ENCODE measurements at regions not wholly inside any gene's neighbourhood (a gene's known extent, or its start where the extent isn't known, plus 50 kb on each side); places are given as distances from the start of the nearest gene placed in this dataset.

GRCh38 chr3:162262129-162262528, 765.5 kb downstream of the OTOL1 start:
- DNase-seq (ENCODE audit: low spot score in 2 of 2) (no peak), FAIRE-seq (no peak)

- FAIRE-seq (no peak), DNase-seq (ENCODE audit: low spot score in 2 of 2) (no peak)
Measured at GRCh38 chr3:162263596-162263995, 767.0 kb downstream of the OTOL1 start.

DNA sequence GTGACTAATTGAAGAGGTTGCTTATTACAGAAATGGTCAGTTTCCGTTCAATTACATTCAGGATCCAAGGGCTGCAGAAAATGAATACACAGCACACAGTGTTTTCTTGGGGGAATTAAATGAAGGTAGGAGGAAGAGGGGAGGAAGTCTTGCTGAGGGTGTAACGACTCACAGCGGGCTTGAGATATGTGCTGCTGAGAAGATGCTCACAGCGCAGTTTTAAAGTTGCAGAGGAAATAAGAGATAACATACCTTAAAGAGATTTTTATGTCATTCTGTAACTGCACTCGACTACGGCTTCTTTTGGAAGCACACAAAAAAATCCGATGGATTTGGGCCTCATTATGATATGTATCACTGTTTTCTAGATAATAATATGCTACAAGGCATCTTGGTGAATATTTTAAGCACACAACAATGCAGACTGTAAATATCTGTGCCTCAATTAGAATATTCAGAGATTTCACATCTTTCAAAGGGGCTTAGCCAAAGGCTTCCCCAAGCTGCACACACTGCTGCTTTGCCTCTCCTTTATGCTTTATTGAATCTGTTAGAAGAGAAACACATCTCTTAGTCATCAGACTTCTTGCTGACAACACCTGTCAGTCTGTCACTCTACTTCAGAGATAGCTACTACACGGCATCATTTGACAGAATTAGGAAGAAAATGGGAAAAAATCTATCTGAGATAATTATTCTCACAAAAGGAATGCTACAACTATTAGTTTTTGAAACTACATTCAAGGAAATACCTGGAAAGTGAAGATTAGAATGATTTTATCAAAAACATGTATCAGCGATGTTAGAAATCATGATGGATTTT, 773.2 kb downstream of the OTOL1 start:
- no peak for FAIRE-seq
- DNase-seq (ENCODE audit: low spot score in 2 of 2), result no peak

- no peak for DNase-seq (ENCODE audit: low spot score in 2 of 2)
- FAIRE-seq, result no peak
Measured at GRCh38 chr3:162274070-162274469, 777.5 kb downstream of the OTOL1 start.

GRCh38 chr3:162278834-162279233, 782.2 kb downstream of the OTOL1 start:
- DNase-seq (ENCODE audit: low spot score in 2 of 2) (no peak), FAIRE-seq (no peak)

GRCh38 chr3:162285259-162285658, 788.7 kb downstream of the OTOL1 start:
- no peak for DNase-seq (ENCODE audit: low spot score in 2 of 2)

GRCh38 chr3:162287600-162287999, 791.0 kb downstream of the OTOL1 start:
- no peak for DNase-seq (ENCODE audit: low spot score in 2 of 2)
- FAIRE-seq, result no peak

More at GRCh38 chr3:162285259-162285658, 788.7 kb downstream of the OTOL1 start:
- FAIRE-seq, result no peak

DNA sequence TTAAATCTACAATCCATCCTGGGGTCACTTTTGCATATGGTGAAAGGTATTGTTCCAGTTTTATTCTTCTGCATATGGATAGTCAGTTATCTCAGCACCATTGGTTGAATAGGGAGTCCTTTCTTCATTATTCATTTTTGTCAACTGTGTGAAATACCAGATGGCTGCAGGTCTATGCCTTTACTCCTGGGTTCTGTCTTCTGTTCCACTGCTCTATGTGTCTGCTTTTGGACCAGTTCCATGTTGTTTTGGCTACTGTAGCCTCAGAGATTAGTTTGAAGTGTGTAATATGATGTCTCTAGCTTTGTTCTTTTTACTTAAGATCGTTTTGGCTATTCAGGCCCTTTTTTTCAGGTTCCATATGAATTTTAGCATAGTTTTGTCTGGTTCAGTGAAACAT, 795.8 kb downstream of the OTOL1 start:
- no peak for FAIRE-seq

GRCh38 chr3:162295323-162295983, 798.8 kb downstream of the OTOL1 start:
- FAIRE-seq, result no peak

More for the DNA sequence above, 795.8 kb downstream of the OTOL1 start:
- no peak for DNase-seq (ENCODE audit: low spot score in 2 of 2)

GRCh38 chr3:162302983-162303624, 806.5 kb downstream of the OTOL1 start:
- DNase-seq (ENCODE audit: low spot score in 2 of 2) (no peak), FAIRE-seq (no peak)

More at GRCh38 chr3:162295323-162295983, 798.8 kb downstream of the OTOL1 start:
- DNase-seq (ENCODE audit: low spot score in 2 of 2), result no peak

DNA sequence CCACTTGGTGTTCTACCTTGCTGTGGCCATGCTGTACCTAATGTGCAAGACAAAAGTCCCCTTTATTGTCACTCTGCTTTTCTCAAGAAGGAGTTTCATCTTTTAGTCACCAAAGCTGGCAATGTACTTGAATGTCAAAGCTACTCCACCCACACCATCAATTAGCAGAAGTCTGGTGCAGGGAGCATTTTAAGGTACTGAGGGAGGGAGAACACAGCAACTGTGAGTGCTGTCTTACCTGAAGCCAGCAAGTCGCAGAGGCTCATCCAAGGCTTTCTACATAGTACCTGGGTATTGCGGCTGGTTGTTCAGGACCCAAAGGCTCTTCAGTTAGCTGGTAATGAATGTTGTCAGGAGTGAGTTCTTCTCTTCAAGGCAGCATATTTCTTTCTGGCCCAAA, 820.4 kb downstream of the OTOL1 start:
- FAIRE-seq (no peak), DNase-seq (ENCODE audit: low spot score in 2 of 2) (no peak)

GRCh38 chr3:162328649-162329048, 832.0 kb downstream of the OTOL1 start:
- FAIRE-seq (peak; percentile 33), DNase-seq (ENCODE audit: low spot score in 2 of 2) (no peak)

- no peak for DNase-seq (ENCODE audit: low spot score in 2 of 2)
- FAIRE-seq, result no peak
Measured at GRCh38 chr3:162329514-162329913, 832.9 kb downstream of the OTOL1 start.

- no peak for FAIRE-seq
Measured at GRCh38 chr3:162332344-162332743, 835.7 kb downstream of the OTOL1 start.

DNA sequence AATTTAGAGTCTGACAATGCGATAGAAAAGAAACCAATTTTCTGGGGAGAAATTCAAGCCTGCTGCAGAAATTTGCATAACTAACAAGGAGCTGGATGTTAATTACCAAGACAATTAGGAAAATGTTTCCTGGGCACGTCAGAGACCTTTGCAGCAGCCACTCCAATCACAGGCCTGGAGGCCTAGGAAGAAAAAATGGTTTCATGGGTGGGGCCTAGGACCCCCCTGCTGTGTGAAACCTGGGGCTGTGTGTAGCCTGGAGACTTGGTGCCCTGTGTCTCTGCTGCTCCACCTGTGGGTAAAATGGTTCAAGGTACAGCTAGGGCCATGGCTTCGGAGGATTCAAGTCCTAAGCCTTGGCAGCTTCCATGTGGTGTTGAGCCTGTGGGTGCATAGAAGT, 837.9 kb downstream of the OTOL1 start:
- DNase-seq (ENCODE audit: low spot score in 2 of 2) (no peak), FAIRE-seq (no peak)

More at GRCh38 chr3:162332344-162332743, 835.7 kb downstream of the OTOL1 start:
- DNase-seq (ENCODE audit: low spot score in 2 of 2), result no peak

DNA sequence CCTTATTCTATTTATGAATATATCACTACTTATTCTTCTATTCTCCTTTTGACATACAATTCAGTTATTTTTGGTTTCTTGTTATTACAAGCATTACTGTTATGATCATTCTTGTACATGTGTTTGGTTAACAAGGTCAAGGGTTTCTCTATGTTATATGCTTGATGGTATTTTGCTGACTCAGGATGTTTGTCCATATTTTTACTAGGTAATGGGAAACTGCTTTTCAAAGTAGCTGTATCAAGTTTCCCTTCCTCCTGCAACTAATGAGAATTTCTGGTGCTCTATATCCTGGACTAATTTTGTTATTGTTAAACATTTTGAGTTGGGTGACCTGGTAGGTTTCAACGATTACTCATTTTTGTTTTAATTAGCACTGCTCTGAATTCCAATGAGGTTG, 841.0 kb downstream of the OTOL1 start:
- FAIRE-seq (no peak), DNase-seq (ENCODE audit: low spot score in 2 of 2) (no peak)

DNA sequence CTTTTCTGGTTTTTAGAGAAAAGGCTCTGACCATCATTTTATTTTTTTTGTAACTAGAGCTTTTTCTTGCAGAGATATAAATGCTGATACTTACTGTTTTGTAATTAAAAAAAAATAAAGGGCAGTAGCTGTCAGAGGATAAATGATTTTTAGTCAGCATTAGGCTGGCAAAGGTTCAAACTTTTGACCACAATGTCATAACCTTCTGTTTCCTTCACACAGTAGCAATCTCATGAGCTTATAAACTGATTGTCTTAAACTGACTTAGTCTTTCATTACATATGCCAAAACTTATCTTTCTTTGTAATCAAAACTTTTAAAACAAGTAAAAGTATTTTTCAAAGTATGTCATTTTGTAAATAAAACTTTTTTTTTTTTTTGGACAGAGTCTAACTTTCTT, 841.9 kb downstream of the OTOL1 start:
- FAIRE-seq, result no peak

GRCh38 chr3:162348912-162349311, 852.3 kb downstream of the OTOL1 start:
- FAIRE-seq, result no peak
- no peak for DNase-seq (ENCODE audit: low spot score in 2 of 2)

More for the DNA sequence above, 841.9 kb downstream of the OTOL1 start:
- DNase-seq (ENCODE audit: low spot score in 2 of 2), result no peak

GRCh38 chr3:162353414-162353813, 856.8 kb downstream of the OTOL1 start:
- FAIRE-seq (no peak), DNase-seq (ENCODE audit: low spot score in 2 of 2) (no peak)

DNA sequence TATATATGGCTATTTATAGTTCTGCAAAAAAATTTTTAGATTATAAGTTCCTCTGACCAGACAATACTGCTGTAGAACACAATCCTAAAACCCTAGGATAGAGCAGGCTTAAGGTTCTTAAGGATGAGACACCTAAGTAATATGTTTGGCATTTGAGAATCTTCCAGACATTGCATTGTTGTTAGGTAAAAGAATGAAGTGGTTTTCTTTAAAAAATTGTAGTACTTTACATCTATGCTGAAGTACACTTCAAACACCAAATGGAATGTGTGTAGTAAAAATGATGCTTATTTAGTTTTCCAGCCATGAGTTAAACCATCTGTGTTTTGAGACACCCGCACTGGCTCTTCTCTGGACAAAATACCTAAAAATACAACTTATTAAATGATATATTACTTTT, 857.7 kb downstream of the OTOL1 start:
- no peak for FAIRE-seq
- DNase-seq (ENCODE audit: low spot score in 2 of 2), result no peak

- no peak for FAIRE-seq
- no peak for DNase-seq (ENCODE audit: low spot score in 2 of 2)
Measured at GRCh38 chr3:162365066-162365719, 868.6 kb downstream of the OTOL1 start.

All from frontal cortex (tissue), 3 donors.